Activated CD8-positive, alpha-beta T cell treated with anti-CD3 and anti-CD28 coated beads, Interleukin-2, amount 10 ng/mL, durations not matched to agents 7 days and 5 days (primary cell): ENCODE measurements at regions not wholly inside any gene's neighbourhood (a gene's known extent, or its start where the extent isn't known, plus 50 kb on each side); places are given as distances from the start of the nearest gene placed in this dataset.
A peak's percentile ranks its signal among the peaks of the same experiment; 100 is the strongest.

Source experiments
- ATAC-seq: fragments of 150-1000 bp; cut with Tn5 transposase; one replicate; pipeline ENCODE4 v1.10.0; 2021; ENCODE audit warnings: moderate library complexity
- CTCF ChIA-PET: fragments of 350-600 bp; sonication (Branson Sonifier 250); formaldehyde crosslinking; loops from one replicate; lab custom pipeline; 2021; ENCODE audit warnings: antibody characterized with exemption; lab: Charles Lee
- POLR2A ChIA-PET: fragments of 350-600 bp; sonication (Branson Sonifier 250); formaldehyde crosslinking; loops from one replicate; lab custom pipeline; 2021; ENCODE audit warnings: antibody characterized with exemption; lab: Charles Lee
- DNase-seq: peaks from one replicate; pipeline ENCODE4 v3.0.0-alpha.2; 2020
- H3K27ac Mint-ChIP-seq: one replicate; pipeline ENCODE4 v1.8.0; 2021; ENCODE audit warnings: mild to moderate bottlenecking, mixed read lengths
- H3K27me3 Mint-ChIP-seq: one replicate; pipeline ENCODE4 v1.8.0; 2021; ENCODE audit warnings: low read depth, mixed read lengths
- H3K36me3 Mint-ChIP-seq: one replicate; pipeline ENCODE4 v1.8.0; 2021; ENCODE audit warnings: low read depth, mixed read lengths
- H3K4me1 Mint-ChIP-seq: one replicate; pipeline ENCODE4 v1.8.0; 2021; ENCODE audit warnings: low read depth, mixed read lengths
- H3K4me3 Mint-ChIP-seq: one replicate; pipeline ENCODE4 v1.8.0; 2021; ENCODE audit warnings: mild to moderate bottlenecking, mixed read lengths
- H3K9me3 Mint-ChIP-seq: one replicate; pipeline ENCODE4 v1.8.0; 2022; ENCODE audit warnings: mixed read lengths; ENCODE audit not compliant: insufficient read depth

DNA sequence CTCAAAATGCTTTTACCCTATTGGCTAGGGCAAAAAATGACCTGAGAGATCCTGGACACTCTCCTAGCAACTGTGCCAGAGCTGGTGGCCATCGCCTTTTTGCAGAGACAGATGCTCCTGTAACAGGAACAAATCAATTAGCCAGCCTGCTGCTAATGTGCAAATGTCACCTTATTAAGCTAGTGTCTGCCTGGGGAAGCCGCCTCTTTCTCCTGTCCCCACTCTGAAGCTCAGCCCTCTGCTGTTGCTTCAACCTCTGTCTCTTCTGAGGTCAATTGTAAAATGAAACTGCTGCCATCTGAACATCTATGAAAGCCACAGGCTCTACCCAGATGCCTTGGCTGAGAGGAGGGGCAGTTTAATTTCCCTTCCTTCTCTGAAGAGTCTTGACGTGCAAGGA lies 85.5 kb upstream of the CACNA1E start:
- ATAC-seq (peak; percentile 72), DNase-seq (peak; percentile 65)
- peaks cover 23% of the 10 kb centered on the region for H3K4me1 Mint-ChIP-seq
- no peaks in the 10 kb centered on the region for H3K9me3 Mint-ChIP-seq
- ChIA-PET POLR2A (interaction anchor here (0.6 to 2.3 kb wide), 4 partner anchors 9 to 895 kb away, joined by 3 to 6 read pairs (median 4); partner anchors contain the start of gene ACBD6), CTCF (interaction anchor here (0.7 to 6.0 kb wide), 16 partner anchors 9 to 915 kb away, joined by 3 to 34 read pairs (median 4); no protein-coding TSS in a partner anchor)
- H3K27me3 Mint-ChIP-seq, result no peaks in the 10 kb centered on the region
- peak overlapping the region; percentile 62 for H3K4me3 Mint-ChIP-seq
- H3K36me3 Mint-ChIP-seq, result no peaks in the 10 kb centered on the region
- no peak overlapping the region for H3K27ac Mint-ChIP-seq

GRCh38 chr1:181398544-181398943 lies 84.8 kb upstream of the CACNA1E start:
- ATAC-seq (no peak), DNase-seq (peak; percentile 27)
- H3K27me3 Mint-ChIP-seq, result no peaks in the 10 kb centered on the region
- CTCF ChIA-PET, result interaction anchor here (0.9 to 6.0 kb wide), 10 partner anchors 9 to 293 kb away, joined by 3 to 34 read pairs (median 4); no protein-coding TSS in a partner anchor
- POLR2A ChIA-PET, result interaction anchor here (1.3 kb wide), 2 partner anchors 8 to 205 kb away, joined by 3 to 4 read pairs; no protein-coding TSS in a partner anchor
- no peak overlapping the region for H3K4me3 Mint-ChIP-seq
- H3K36me3 Mint-ChIP-seq, result no peaks in the 10 kb centered on the region
- no peaks in the 10 kb centered on the region for H3K9me3 Mint-ChIP-seq
- peaks cover 25% of the 10 kb centered on the region for H3K4me1 Mint-ChIP-seq
- no peak overlapping the region for H3K27ac Mint-ChIP-seq

- ChIA-PET CTCF (interaction anchor here (1.9 kb wide), 1 partner anchor 19 kb away, joined by 9 read pairs; no protein-coding TSS in a partner anchor), POLR2A (no interaction called here)
- Mint-ChIP-seq H3K9me3 (no peaks in the 10 kb centered on the region), H3K4me3 (no peak overlapping the region), H3K36me3 (no peaks in the 10 kb centered on the region), H3K27ac (no peak overlapping the region), H3K27me3 (peaks cover 2% of the 10 kb centered on the region), H3K4me1 (peaks cover 25% of the 10 kb centered on the region)
- DNase-seq (no peak), ATAC-seq (no peak)
Measured at GRCh38 chr1:181405584-181405983, 77.7 kb upstream of the CACNA1E start.

GRCh38 chr1:181406989-181407388 lies 76.3 kb upstream of the CACNA1E start:
- ChIA-PET CTCF (interaction anchor here (1.3 to 3.3 kb wide), 3 partner anchors 8 to 18 kb away, joined by 5 to 15 read pairs (median 9); no protein-coding TSS in a partner anchor), POLR2A (interaction anchor here (1.0 kb wide), 1 partner anchor 9 kb away, joined by 4 read pairs; no protein-coding TSS in a partner anchor)
- Mint-ChIP-seq H3K9me3 (no peaks in the 10 kb centered on the region), H3K27me3 (peaks cover 2% of the 10 kb centered on the region), H3K36me3 (no peaks in the 10 kb centered on the region), H3K27ac (no peak overlapping the region), H3K4me3 (no peak overlapping the region), H3K4me1 (peaks cover 11% of the 10 kb centered on the region)
- ATAC-seq (no peak), DNase-seq (no peak)

DNA sequence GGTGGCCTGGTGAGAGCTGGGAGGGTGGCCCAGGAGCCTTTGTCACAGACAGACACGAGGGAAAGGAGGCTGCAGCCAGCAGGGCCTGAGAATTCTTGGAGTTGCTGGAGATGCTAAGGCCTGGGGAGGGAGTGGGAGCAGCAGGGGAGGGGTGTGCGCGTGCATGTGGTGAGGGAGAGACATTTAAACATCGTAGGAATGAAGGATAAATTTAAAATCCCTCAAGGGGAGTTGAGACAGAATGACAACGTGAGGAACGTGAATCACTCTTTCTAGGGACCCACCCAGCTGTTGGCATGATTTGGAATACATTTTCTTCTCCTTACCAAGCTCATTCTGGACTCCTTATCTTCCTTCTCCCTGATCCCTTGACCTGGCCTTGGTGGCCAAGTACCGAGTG lies 73.3 kb upstream of the CACNA1E start:
- H3K27me3 Mint-ChIP-seq, result peaks cover 2% of the 10 kb centered on the region
- DNase-seq (no peak), ATAC-seq (no peak)
- no peak overlapping the region for H3K27ac Mint-ChIP-seq
- H3K4me1 Mint-ChIP-seq, result peaks cover 4% of the 10 kb centered on the region
- ChIA-PET POLR2A (no interaction called here), CTCF (no interaction called here)
- no peak overlapping the region for H3K4me3 Mint-ChIP-seq
- H3K9me3 Mint-ChIP-seq, result no peaks in the 10 kb centered on the region
- no peaks in the 10 kb centered on the region for H3K36me3 Mint-ChIP-seq

- POLR2A ChIA-PET, result no interaction called here
- no peak overlapping the region for H3K4me3 Mint-ChIP-seq
- no peaks in the 10 kb centered on the region for H3K9me3 Mint-ChIP-seq
- DNase-seq (no peak), ATAC-seq (no peak)
- H3K4me1 Mint-ChIP-seq, result no peaks in the 10 kb centered on the region
- CTCF ChIA-PET, result no interaction called here
- peaks cover 2% of the 10 kb centered on the region for H3K27me3 Mint-ChIP-seq
- no peak overlapping the region for H3K27ac Mint-ChIP-seq
- no peaks in the 10 kb centered on the region for H3K36me3 Mint-ChIP-seq
Measured at GRCh38 chr1:181412746-181413145, 70.6 kb upstream of the CACNA1E start.

GRCh38 chr1:181413195-181413815 lies 70.0 kb upstream of the CACNA1E start:
- Mint-ChIP-seq H3K4me1 (no peaks in the 10 kb centered on the region), H3K4me3 (no peak overlapping the region), H3K27ac (no peak overlapping the region), H3K36me3 (no peaks in the 10 kb centered on the region), H3K27me3 (peaks cover 2% of the 10 kb centered on the region), H3K9me3 (no peaks in the 10 kb centered on the region)
- ChIA-PET CTCF (no interaction called here), POLR2A (no interaction called here)
- DNase-seq, result no peak
- no peak for ATAC-seq

GRCh38 chr1:181413836-181414235 lies 69.5 kb upstream of the CACNA1E start:
- DNase-seq (no peak), ATAC-seq (no peak)
- H3K27me3 Mint-ChIP-seq, result peaks cover 2% of the 10 kb centered on the region
- ChIA-PET POLR2A (no interaction called here), CTCF (no interaction called here)
- no peak overlapping the region for H3K27ac Mint-ChIP-seq
- no peaks in the 10 kb centered on the region for H3K4me1 Mint-ChIP-seq
- no peaks in the 10 kb centered on the region for H3K36me3 Mint-ChIP-seq
- no peaks in the 10 kb centered on the region for H3K9me3 Mint-ChIP-seq
- no peak overlapping the region for H3K4me3 Mint-ChIP-seq

GRCh38 chr1:181416268-181416860 lies 67.0 kb upstream of the CACNA1E start:
- no peaks in the 10 kb centered on the region for H3K36me3 Mint-ChIP-seq
- no peak overlapping the region for H3K27ac Mint-ChIP-seq
- ATAC-seq (no peak), DNase-seq (no peak)
- POLR2A ChIA-PET, result no interaction called here
- no peaks in the 10 kb centered on the region for H3K4me1 Mint-ChIP-seq
- CTCF ChIA-PET, result interaction anchor here (0.9 to 2.8 kb wide), 4 partner anchors 9 to 226 kb away, joined by 3 to 9 read pairs (median 4); no protein-coding TSS in a partner anchor
- no peaks in the 10 kb centered on the region for H3K9me3 Mint-ChIP-seq
- H3K27me3 Mint-ChIP-seq, result no peaks in the 10 kb centered on the region
- no peak overlapping the region for H3K4me3 Mint-ChIP-seq

DNA sequence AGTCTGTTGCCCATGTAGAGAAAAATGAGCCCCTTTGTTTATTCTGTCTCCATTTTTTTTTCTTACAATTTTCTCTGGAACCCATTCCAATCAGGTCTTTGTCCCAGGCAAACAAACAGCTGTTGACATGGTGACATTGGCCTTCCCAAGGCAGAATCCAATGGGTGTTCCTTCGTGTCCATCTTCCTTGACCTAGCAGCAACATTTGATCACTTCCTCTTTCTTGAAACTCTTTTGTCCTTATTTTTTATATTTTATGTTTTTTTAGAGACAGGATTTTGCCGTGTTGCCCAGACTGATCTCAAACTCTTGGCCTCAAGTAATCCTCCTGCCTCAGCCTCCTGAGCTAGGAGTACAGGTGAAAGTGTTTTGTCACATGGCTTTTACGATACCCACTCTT lies 65.4 kb upstream of the CACNA1E start:
- H3K27ac Mint-ChIP-seq, result no peak overlapping the region
- POLR2A ChIA-PET, result interaction anchor here (1.4 kb wide), 1 partner anchor 21 kb away, joined by 3 read pairs; no protein-coding TSS in a partner anchor
- CTCF ChIA-PET, result interaction anchor here (1.2 kb wide), 1 partner anchor 20 kb away, joined by 5 read pairs; no protein-coding TSS in a partner anchor
- H3K4me1 Mint-ChIP-seq, result no peaks in the 10 kb centered on the region
- ATAC-seq (no peak), DNase-seq (no peak)
- H3K9me3 Mint-ChIP-seq, result no peaks in the 10 kb centered on the region
- no peak overlapping the region for H3K4me3 Mint-ChIP-seq
- no peaks in the 10 kb centered on the region for H3K36me3 Mint-ChIP-seq
- H3K27me3 Mint-ChIP-seq, result no peaks in the 10 kb centered on the region

DNA sequence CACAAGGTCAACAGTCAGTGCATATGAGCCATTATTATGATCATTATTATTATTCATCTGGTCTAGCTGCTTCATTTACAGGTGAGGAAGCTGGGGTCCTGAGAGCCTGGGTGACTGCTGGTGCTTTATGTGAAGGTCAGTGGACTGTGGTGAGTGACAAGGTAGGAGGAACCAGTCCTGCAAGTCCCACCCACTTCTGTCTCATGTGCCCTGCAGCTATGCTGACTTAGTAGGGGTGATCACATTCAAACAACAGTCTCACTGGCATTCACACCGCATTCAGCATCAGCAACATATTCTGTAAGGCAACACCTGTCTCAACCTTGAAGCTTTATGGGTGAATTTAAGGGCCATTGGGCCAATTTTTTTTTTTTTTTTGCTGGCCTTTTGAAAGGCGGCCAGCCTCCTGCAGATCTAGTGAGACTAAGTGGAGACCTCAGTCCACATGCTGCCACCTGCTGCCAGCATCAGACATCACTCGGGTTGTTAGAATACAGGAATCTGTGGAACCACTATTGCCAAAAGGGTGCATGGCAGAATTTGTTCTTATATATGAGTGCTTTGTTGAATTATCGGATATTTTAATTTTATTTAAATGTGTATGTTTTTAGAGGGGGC lies 59.9 kb upstream of the CACNA1E start:
- DNase-seq, result peak; percentile 77
- peak; percentile 45 for ATAC-seq
- no peak overlapping the region for H3K4me3 Mint-ChIP-seq

More for the DNA sequence above, 59.9 kb upstream of the CACNA1E start:
- Mint-ChIP-seq H3K4me1 (peaks cover 12% of the 10 kb centered on the region), H3K27ac (no peak overlapping the region), H3K9me3 (no peaks in the 10 kb centered on the region), H3K36me3 (no peaks in the 10 kb centered on the region), H3K27me3 (peaks cover 12% of the 10 kb centered on the region)
- ChIA-PET CTCF (interaction anchor here (0.6 to 6.5 kb wide), 12 partner anchors 16 to 907 kb away, joined by 3 to 139 read pairs (median 5); no protein-coding TSS in a partner anchor), POLR2A (interaction anchor here (1.6 kb wide), 1 partner anchor 27 kb away, joined by 3 read pairs; no protein-coding TSS in a partner anchor)
